ENCODE measurements at regions not wholly inside any gene's neighbourhood (a gene's known extent, or its start where the extent isn't known, plus 50 kb on each side); places are given as distances from the start of the nearest gene placed in this dataset.

GRCh38 chr18:77761332-77761731 lies 511.7 kb downstream of the GALR1 start:
- DNase-seq (ENCODE audit: low read depth) = no peak

DNA sequence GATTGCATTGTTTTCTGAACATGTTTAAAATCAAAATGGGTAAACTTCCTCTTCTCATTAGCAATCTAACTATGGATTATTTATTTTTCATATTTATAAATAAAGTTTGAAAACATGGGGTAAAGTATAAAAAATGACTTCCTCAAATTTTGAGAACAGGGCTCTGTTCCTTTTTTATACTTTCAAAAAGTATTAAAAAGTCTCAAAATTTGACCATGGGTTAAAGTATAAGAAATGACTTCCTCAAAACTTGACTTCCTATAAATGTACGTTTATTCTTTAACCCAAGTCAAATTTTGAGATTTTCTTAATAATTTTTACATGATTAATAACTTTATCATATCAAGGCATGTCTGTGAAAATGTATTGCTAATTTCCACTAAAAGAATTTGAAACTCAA lies 512.4 kb downstream of the GALR1 start:
- no peak for DNase-seq (ENCODE audit: low read depth)

DNA sequence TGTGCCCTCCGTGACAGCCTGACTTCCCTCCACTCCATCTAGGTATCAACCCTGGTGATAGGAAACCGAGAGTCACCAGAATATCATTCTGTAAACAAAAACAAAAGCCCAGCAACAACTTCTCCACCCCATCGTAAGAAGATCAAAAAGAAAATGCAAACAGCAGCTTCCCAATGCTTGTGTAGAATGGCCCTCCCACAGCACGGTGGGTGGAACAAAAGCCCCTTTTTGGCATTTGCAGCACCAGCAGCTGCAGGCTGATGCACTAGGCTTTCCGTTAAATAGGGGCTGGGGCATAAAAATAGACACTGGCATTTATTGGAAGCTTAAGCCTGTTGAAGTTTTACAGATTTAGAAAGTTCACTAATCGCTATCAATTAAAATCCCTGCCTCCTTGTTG lies 513.0 kb downstream of the GALR1 start:
- no peak for DNase-seq (ENCODE audit: low read depth)

- no peak for DNase-seq (ENCODE audit: low read depth)
These were observed 514.0 kb downstream of the GALR1 start for GRCh38 chr18:77763530-77764145.

- no peak for DNase-seq (ENCODE audit: low read depth)
These were observed 515.8 kb downstream of the GALR1 start for GRCh38 chr18:77765468-77765867.

DNA sequence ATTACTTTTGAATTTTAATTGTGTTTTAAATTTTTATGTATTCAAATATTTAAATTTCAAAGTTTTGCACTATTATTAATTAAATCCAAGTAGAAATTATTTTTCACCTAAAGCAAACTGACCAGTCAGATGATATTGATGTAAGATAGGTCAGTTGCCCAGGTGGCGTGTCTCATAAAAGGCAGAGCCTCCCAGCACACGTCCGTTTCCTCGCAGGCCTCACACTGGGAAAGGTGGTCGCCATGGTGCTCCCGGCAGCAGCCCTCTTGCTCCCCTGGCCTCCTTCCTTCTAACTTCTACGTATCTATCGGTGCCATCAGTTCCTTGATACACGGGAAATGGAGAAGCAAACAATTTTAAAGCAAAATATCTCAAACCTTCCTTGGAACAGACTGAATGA lies 516.8 kb downstream of the GALR1 start:
- no peak for DNase-seq (ENCODE audit: low read depth)

- no peak for DNase-seq (ENCODE audit: low read depth)
These were observed 522.5 kb downstream of the GALR1 start for GRCh38 chr18:77772177-77772576.

DNA sequence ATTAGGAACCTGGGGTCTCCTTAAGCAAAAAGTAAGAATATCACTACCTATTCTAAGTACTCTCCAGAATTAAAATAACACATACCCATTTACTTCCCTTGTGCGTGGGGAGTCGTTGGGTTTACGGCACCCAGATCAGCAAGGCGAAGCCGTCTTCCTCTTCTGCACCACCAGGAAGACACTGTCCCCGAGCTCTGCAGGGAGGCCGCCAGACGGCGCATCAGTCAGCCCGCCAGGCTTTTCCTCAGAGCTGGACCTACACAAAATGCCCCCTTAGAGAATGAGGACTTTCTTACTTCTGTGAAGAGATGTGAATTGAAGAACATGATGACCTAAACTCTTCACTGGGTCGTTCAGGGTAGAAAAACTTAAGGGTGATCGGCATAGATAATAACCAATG lies 526.5 kb downstream of the GALR1 start:
- DNase-seq (ENCODE audit: low read depth) = no peak

DNA sequence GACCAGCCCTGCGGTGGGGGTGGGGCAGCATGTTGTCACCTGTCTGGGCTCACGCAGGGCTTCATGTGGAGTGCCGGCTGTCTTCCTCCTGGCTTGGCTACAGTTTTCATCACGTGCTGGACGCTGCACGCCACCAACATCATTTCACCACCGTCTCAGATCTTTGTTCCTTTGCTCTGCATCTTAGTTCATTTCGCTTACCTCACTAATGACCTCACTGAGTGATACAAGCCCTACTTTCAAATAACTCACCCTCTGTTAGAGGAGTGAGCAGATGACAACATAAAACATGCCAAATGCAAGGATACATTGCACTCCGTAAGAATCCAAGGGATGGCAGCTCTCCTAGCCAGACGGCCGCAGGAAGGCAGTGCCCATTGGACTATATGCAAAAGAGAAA lies 527.5 kb downstream of the GALR1 start:
- DNase-seq (ENCODE audit: low read depth) = no peak

- no peak for DNase-seq (ENCODE audit: low read depth)
These were observed 535.2 kb downstream of the GALR1 start for GRCh38 chr18:77784759-77785379.

- no peak for DNase-seq (ENCODE audit: low read depth)
These were observed 535.8 kb downstream of the GALR1 start for GRCh38 chr18:77785415-77785975.

DNA sequence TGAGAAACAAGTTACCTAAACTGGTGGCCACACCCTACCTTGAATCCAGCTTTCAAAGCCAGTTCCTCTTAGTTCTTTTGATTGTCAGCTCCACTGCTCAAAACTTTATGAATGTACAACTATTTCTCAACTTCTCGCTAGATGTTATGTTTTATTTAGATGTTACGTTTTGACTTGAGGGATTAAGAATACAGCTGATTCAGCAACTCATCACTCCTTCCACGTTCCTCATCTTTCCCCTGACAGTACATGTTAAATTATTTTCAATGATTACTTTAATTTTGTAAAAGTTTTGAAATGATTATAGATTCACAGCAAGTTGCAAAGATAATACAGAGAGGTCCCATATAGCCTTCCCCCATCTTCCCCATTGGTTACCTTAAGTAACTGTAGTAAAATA lies 553.4 kb downstream of the GALR1 start:
- no peak for DNase-seq (ENCODE audit: low read depth)

DNA sequence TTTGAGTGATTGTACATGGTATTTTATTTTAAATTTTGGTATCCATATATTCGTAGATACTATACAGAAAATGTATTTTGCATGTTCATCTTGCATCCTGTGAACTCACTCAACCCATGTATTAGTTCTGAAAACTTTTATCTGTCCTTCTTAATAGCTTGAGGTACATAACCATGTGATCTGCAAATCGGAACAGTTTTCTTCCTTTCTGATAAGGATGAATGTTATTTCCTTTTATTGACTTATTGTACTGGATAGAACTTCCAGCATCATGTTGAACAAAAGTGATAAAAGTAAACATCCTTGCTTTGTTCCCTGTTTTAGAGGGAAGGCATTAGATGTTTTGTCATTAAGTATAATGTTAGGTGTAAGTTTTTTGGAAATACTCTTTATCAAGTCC lies 554.7 kb downstream of the GALR1 start:
- DNase-seq (ENCODE audit: low read depth) = no peak

DNA sequence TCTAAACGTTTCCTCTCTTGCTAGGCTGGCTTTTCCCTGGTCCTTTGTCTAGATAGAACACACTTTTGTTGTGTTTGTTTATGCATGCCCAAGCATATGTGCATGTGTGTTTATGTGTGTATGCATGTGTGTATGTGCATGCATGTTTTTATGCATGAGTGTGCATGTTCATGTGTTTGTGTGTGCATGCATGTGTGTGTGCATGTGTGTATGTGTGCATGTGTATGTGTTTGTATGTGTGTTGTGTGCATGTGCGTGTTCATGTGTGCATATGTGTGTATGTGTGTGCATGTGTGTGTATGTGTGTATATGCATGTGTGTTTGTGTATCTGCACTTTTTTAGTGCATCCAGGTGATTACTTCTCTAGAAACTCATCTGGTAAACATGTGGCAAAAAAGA lies 558.0 kb downstream of the GALR1 start:
- DNase-seq (ENCODE audit: low read depth) = no peak

DNA sequence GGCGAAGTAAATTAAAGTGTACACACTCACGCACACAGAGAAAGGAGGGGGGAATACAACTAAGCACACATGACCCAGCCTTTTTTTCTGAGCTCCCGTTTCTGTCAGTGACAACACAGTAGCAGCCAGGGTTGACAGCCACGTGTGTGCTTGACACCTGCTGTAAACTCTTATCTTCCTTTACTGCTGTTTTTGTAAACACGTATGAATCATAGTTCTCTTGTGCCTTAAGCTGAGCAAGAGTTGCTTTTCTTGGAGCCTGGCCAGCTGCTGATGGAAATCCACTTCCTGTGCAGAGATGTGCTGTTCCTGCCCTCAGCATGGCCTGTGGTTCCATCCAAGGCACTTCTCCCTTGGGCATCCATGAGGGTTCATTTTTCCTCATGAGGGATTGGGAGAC lies 561.9 kb downstream of the GALR1 start:
- no peak for DNase-seq (ENCODE audit: low read depth)

DNA sequence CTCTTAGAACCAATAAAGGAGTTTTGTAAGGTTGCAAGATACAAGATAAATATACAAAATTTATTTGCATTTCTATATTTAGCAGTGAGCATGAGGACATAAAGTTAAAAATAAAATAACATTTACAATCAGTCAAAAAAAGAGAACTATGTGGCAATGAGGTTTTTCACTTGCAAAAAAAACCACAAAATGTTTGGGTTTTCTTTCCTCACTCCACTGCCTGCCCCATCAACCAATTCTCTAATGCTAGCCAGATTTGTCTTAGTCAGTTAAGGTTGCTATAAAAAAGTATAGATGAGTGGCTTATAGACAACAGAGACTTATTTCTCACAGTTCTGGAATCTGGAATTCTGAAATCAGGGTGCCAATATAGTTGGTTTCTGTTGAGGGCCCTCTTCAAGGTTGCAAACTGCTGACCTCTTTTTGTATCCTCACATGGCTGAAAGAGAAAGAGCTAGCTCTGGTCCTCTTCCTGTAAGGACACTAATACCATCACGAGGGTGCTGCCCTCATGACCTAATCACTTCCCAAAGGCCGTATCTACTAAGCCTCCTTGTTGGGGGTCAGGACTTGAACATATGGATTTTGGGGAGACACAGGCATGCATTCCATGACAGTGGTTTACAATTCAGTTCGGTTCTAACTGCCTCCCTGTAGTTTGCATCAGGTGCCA lies 566.2 kb downstream of the GALR1 start:
- no peak for DNase-seq (ENCODE audit: low read depth)

DNA sequence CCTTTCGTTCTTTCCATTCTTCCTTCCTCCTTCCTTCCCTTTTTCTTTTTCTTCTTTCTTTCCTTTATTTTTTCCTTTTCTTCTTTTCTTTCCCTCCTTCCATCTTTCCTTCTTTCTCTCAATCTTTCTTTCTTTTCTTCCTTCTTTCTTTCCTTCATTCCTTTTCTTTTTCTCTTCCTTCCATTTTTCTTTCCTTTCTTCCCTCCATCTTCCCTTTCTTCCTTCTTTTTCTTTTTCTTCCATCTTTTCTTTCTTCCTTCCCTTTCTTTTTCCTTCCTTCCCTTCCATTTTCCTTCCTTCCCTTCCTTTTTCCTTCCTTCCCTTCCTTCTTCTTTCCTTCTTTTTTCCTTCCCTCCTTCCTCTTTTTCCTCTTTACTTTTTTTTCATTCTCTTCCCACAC lies 568.7 kb downstream of the GALR1 start:
- no peak for DNase-seq (ENCODE audit: low read depth)

DNA sequence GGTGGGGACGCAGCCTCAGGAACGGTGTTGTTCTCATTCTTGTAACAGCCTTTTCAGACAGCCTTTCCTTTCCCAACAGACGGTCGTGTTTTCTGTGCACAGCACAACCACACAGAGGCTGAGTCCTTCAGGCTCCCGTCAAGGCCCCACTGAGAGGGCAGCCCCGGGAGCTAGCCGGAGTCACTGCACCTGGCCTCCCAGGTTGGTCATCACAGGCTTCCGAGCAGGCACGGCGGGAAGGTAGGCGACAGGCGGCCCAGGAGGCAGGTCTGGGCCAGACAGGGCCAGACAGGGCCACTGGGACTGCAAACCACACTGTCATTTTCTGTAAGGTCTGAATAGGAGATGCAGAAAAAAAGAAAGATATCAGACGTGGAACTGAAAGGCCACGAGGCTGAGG lies 570.8 kb downstream of the GALR1 start:
- DNase-seq (ENCODE audit: low read depth) = no peak

- no peak for DNase-seq (ENCODE audit: low read depth)
These were observed 572.2 kb downstream of the GALR1 start for GRCh38 chr18:77821892-77822291.

DNA sequence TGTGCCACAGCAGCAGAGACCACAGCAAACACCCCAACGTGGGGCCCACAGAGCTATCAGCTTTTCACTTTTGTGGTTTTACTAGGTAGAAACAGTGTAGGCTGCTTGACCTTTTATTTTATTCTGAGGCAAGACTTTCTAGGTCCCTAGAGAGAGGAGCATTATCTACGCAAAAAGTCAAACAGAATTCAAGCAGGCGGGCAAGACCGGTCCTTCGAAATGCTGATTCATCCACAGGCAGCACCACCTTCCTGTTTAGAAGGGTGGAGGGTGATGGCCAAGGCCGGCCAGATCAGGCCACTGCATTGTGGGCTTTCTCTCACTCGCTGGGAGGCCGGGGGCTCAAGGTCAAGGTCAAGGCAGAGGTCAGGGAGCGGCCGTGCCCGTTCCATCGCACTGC lies 573.0 kb downstream of the GALR1 start:
- no peak for DNase-seq (ENCODE audit: low read depth)

DNA sequence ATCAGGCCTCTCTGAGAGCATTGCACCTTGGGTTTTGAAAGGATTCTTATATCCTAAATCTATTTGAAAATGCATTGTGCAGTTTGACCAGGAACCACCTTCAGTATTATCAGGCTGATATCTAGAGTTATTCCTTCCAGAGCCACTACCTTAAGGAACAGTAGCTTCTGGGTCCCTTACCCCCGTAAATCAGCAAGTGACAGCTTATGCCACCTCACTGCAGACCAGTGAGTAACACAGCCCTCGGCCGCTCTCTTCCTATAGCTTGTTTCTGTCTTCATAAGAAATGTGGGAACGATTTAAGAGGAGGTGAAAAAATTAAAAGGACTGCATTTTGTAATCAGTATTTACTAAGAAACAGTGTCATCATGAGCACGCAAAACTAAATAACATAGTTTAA lies 584.2 kb downstream of the GALR1 start:
- DNase-seq (ENCODE audit: low read depth) = no peak

DNA sequence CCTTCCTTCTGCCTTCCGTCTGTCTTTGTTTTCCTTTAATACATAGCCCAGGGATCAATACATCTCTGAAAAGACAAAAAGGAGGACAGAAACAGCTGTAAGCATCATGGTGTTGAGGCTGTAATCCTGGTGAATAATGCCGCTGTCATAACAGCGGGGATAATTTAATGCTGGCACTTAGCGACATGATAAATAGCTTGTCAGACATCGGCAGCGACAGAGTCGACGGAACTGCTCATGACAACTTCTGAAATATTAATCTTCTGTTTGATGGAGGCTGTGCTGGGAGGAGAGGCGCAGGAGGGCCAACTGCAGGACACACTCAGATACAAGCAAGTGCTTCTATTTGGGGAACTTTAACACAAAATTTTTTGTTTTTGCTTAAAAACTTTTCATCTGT lies 602.2 kb downstream of the GALR1 start:
- DNase-seq (ENCODE audit: low read depth) = no peak

- DNase-seq (ENCODE audit: low read depth) = no peak
These were observed 604.2 kb downstream of the GALR1 start for GRCh38 chr18:77853859-77854258.
